ENCODE measurements at regions not wholly inside any gene's neighbourhood (a gene's known extent, or its start where the extent isn't known, plus 50 kb on each side); places are given as distances from the start of the nearest gene placed in this dataset.

GRCh38 chr18:28863396-28863795 is 686.5 kb upstream of the CDH2 start:
- Histone ChIP-seq H3K9me3 (no peaks in the 10 kb centered on the region), H3K27ac (no peak overlapping the region), H3K36me3 (no peaks in the 10 kb centered on the region), H3K4me3 (no peak overlapping the region), H3K4me1 (no peaks in the 10 kb centered on the region), H3K27me3 (no peaks in the 10 kb centered on the region)
- TF ChIP-seq EP300 (IDR thresholded peaks at IDR 0.05) (no peak), POLR2AphosphoS5 (IDR thresholded peaks at IDR 0.05) (no peak), POLR2A (IDR thresholded peaks at IDR 0.05) (no peak)
- TF ChIP-seq, protein P1, sequence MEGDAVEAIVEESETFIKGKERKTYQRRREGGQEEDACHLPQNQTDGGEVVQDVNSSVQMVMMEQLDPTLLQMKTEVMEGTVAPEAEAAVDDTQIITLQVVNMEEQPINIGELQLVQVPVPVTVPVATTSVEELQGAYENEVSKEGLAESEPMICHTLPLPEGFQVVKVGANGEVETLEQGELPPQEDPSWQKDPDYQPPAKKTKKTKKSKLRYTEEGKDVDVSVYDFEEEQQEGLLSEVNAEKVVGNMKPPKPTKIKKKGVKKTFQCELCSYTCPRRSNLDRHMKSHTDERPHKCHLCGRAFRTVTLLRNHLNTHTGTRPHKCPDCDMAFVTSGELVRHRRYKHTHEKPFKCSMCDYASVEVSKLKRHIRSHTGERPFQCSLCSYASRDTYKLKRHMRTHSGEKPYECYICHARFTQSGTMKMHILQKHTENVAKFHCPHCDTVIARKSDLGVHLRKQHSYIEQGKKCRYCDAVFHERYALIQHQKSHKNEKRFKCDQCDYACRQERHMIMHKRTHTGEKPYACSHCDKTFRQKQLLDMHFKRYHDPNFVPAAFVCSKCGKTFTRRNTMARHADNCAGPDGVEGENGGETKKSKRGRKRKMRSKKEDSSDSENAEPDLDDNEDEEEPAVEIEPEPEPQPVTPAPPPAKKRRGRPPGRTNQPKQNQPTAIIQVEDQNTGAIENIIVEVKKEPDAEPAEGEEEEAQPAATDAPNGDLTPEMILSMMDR (IDR thresholded peaks at IDR 0.05) = no peak
- ATAC-seq = no peak
- 20 to 21% methylated on average over 2 of the region's 2 CpGs for WGBS, 2 donors (ENCODE audit: low coverage in 1 of 2)

GRCh38 chr18:28858248-28858647 is 681.3 kb upstream of the CDH2 start:
- no peak overlapping the region for H3K27ac ChIP-seq
- no peak for ATAC-seq
- no peaks in the 10 kb centered on the region for H3K27me3 ChIP-seq
- WGBS, 2 donors (ENCODE audit: low coverage in 1 of 2) = 85 to 89% methylated on average over 1 of the region's 1 CpG
- H3K36me3 ChIP-seq = no peaks in the 10 kb centered on the region
- no peaks in the 10 kb centered on the region for H3K9me3 ChIP-seq
- H3K4me3 ChIP-seq = no peak overlapping the region
- TF ChIP-seq POLR2AphosphoS5 (IDR thresholded peaks at IDR 0.05) (no peak), EP300 (IDR thresholded peaks at IDR 0.05) (no peak), POLR2A (IDR thresholded peaks at IDR 0.05) (no peak)
- TF ChIP-seq, protein P1 (IDR thresholded peaks at IDR 0.05) = no peak
- H3K4me1 ChIP-seq = no peaks in the 10 kb centered on the region

DNA sequence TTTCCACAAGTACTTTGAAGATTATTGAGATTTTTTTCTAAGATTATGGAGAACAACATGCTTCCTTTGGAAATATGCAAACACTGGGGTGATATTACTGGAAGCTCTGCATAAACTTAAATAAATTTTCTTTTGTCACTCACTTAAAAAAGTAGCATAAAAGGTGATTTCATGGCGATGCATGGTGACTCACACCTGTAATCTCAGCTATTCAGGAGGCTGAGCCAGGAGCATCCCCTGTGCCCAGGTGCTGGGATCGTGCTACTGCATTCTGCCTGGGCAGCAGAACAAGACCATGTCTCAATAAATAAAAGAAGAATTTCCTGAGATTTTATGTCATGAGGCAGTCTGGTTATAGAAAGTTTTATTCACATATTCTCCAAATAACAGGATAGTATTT is 679.1 kb upstream of the CDH2 start:
- 79% methylated on average over 2 of the region's 2 CpGs for WGBS, 2 donors (ENCODE audit: low coverage in 1 of 2)
- ATAC-seq = no peak
- Histone ChIP-seq H3K36me3 (no peaks in the 10 kb centered on the region), H3K4me1 (no peaks in the 10 kb centered on the region), H3K4me3 (no peak overlapping the region), H3K27me3 (no peaks in the 10 kb centered on the region), H3K9me3 (no peaks in the 10 kb centered on the region), H3K27ac (no peak overlapping the region)
- TF ChIP-seq EP300 (IDR thresholded peaks at IDR 0.05) (no peak), POLR2A (IDR thresholded peaks at IDR 0.05) (no peak), POLR2AphosphoS5 (IDR thresholded peaks at IDR 0.05) (no peak)
- TF ChIP-seq, protein P1 (IDR thresholded peaks at IDR 0.05) = no peak

DNA sequence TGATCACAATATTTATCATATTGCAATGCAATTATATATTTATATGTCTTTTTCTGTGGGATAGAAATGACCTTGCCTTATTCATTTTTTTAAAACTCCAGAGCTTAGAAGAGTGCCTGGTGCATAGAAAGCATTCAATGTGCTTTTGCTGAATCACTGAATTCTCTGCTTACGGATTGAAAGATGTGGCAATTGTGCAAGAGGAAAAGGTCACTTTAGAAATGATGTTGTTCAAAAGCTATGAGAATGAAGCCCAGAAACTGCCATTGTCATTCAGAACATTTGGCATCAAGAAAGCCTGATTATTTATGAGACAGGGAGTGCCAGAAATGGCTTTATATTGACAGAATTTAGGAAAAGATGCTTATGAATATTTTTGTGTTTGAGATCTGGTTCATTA is 678.6 kb upstream of the CDH2 start:
- Histone ChIP-seq H3K4me3 (no peak overlapping the region), H3K27ac (no peak overlapping the region), H3K27me3 (no peaks in the 10 kb centered on the region), H3K9me3 (no peaks in the 10 kb centered on the region), H3K36me3 (no peaks in the 10 kb centered on the region), H3K4me1 (no peaks in the 10 kb centered on the region)
- TF ChIP-seq POLR2AphosphoS5 (IDR thresholded peaks at IDR 0.05) = peak; percentile 51
- TF ChIP-seq, protein P1 (IDR thresholded peaks at IDR 0.05) = no peak
- ATAC-seq = no peak
- 0 to 71% methylated on average over 1 of the region's 1 CpG for WGBS, 2 donors (ENCODE audit: low coverage in 1 of 2)

DNA sequence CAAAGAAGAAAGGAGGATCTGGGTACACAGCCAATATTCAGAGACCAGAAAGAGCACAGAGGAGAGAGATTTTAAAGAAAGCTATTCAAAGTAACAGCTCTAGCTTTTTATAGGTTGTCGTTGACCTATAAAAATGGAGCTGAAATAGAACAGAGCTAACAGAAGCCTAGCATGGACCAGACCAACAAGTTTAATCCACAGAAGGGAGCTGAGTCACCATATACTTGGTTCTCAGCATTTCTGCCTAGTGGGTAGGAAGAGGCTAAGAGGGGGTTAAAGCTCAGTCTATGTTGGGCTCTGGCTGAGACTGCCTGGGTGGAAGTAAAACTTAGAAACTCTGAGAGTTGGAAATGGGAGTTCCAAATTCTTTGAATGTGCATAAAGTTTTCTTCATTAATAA is 678.0 kb upstream of the CDH2 start:
- Histone ChIP-seq H3K4me3 (no peak overlapping the region), H3K36me3 (no peaks in the 10 kb centered on the region), H3K9me3 (no peaks in the 10 kb centered on the region), H3K27me3 (no peaks in the 10 kb centered on the region), H3K27ac (no peak overlapping the region), H3K4me1 (no peaks in the 10 kb centered on the region)
- TF ChIP-seq POLR2A (IDR thresholded peaks at IDR 0.05) (no peak), POLR2AphosphoS5 (IDR thresholded peaks at IDR 0.05) (no peak), EP300 (IDR thresholded peaks at IDR 0.05) (no peak)
- TF ChIP-seq, protein P1 (IDR thresholded peaks at IDR 0.05) = no peak
- no peak for ATAC-seq
- WGBS, 2 donors (ENCODE audit: low coverage in 1 of 2) = 50 to 57% methylated on average over 1 of the region's 1 CpG
